ENCODE measurements at regions not wholly inside any gene's neighbourhood (a gene's known extent, or its start where the extent isn't known, plus 50 kb on each side); places are given as distances from the start of the nearest gene placed in this dataset.

DNA sequence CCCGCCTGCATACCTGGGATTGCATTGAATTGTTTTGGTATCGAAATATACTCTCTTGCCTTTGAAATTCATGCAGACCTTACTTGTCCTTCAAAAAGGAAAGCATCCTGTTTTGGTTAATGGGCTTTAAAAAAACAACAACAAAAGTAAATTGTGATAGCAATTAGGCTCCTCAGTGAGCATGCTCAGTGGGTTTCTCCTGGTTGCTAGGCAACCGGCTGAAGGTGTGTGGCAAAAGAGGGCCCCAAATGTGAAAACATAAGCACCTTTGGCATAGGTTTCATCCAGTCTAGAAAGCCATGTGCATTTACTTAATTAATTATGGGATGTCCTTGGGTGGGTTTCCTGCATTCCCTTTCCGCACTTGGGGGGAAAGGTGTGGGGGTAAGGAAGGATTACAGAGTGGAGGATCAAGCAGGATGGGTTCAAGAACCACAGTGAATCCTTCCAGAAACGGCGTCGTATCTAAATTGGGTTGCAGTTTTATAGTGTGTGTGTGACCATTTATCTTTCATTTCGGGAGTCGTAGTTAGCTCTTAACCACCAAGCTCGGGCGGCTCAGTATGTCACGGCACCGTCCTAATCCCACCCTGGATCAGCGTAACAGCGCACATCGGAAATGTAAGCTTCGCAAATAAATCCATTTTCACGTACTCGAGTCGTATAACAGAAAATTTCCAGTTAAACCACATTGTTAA lies 274.9 kb upstream of the TCF4 start:
- TF ChIP-seq, protein P1, sequence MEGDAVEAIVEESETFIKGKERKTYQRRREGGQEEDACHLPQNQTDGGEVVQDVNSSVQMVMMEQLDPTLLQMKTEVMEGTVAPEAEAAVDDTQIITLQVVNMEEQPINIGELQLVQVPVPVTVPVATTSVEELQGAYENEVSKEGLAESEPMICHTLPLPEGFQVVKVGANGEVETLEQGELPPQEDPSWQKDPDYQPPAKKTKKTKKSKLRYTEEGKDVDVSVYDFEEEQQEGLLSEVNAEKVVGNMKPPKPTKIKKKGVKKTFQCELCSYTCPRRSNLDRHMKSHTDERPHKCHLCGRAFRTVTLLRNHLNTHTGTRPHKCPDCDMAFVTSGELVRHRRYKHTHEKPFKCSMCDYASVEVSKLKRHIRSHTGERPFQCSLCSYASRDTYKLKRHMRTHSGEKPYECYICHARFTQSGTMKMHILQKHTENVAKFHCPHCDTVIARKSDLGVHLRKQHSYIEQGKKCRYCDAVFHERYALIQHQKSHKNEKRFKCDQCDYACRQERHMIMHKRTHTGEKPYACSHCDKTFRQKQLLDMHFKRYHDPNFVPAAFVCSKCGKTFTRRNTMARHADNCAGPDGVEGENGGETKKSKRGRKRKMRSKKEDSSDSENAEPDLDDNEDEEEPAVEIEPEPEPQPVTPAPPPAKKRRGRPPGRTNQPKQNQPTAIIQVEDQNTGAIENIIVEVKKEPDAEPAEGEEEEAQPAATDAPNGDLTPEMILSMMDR (IDR thresholded peaks at IDR 0.05): no peak
- no peak for TF ChIP-seq EZH2 (IDR thresholded peaks at IDR 0.05)
- TF ChIP-seq EZH2phosphoT487 (IDR thresholded peaks at IDR 0.05): no peak
